GM19328 (cell line): ENCODE measurements at regions not wholly inside any gene's neighbourhood (a gene's known extent, or its start where the extent isn't known, plus 50 kb on each side); places are given as distances from the start of the nearest gene placed in this dataset.
"Not testable (repeated sequence)": the region's sequence is repeated elsewhere in the genome, so short reads cannot be mapped to it uniquely, and the experiment has no call there.

Experiments
- ATAC-seq: cut with Tn5 transposase; IDR thresholded peaks from one replicate; pipeline ENCODE4 v1.9.1; 2021; ENCODE audit warnings: mild to moderate bottlenecking, moderate library complexity; ENCODE audit not compliant: unreplicated experiment

DNA sequence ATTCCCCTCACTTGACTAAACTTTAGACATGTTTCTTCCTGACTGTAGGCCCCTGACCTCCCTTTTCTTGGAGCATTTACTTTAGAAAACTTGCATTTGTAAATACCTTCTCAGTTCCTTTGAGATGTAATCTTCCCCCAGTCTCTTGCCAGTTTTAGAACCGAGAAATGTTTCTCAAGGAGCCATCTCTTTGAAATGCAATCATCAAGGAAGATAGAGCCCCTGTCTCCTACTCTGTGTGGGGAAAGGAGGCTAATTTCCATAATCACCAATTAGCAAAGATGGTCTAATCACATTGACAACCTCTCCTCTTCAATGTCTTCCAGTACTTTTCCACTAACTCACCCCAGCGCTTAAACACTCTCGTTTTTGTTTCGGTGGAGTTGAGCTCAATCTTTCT lies 70.0 kb upstream of the SMIM30 start:
- ATAC-seq = no peak

DNA sequence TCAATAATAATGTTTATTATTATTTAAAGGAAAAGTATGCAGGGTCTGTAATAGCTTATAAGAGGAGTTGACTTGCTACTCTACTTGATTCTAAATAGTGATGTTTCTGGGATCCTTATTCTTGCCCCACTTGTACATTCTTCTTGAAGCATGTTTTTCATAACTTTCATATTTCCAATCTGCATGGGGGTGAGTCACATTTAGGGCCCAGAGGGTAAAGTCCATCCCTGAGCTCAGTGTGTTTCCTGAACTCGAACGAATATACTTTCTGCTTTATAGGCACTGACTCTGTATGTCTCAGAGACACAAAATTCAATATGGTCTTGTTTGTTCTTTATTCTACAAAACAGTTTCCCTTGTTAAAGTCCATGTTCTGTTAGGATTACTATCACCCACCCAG lies 61.0 kb upstream of the SMIM30 start:
- no peak for ATAC-seq

DNA sequence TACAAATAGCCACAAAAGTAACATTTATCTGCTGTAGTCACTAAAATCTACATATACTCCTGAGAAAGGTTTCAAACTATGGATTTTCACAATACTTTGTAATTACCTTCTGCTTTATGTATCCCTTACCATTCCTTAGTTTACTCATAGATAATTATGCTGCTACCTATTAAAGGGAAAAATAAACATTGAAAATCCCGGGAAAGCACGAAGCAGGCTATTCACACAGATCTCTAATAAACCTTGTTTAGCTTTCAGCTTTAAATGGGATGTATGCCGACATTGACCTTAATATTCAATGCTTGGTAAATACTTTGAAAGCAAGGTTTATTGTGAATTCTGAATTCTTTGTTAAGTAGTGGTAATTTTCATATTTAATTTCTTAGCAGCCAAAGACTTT lies 58.5 kb upstream of the SMIM30 start:
- no peak for ATAC-seq

GRCh38 chr7:113176180-113176579 lies 57.8 kb upstream of the SMIM30 start:
- ATAC-seq = not testable (repeated sequence)

DNA sequence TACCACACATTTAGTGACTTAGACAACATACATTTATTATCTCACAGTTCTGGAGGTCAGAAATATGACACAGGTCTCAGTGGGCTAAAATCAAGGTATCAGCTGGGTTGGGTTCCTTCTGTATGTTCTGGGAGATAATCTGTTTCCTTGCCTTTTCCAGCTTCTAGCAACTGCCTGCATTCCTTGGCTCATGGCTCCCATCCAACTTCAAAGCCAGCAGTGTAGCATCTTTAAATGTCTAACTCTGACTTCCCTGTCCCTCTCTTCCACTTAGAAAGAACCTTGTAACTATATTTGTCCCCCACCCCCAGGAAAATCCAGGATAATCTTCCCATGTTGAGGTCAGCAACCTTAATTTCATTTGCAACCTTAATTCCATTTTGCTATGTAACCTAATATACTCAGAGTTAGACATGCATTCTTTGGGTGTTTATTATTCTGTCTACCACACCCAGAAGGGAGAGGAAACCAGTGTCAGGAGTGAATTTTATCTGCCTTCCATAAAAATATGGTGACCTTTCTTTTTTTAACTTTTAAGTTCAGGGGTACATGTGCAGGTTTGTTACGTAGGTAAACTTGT lies 57.3 kb upstream of the SMIM30 start:
- no peak for ATAC-seq

DNA sequence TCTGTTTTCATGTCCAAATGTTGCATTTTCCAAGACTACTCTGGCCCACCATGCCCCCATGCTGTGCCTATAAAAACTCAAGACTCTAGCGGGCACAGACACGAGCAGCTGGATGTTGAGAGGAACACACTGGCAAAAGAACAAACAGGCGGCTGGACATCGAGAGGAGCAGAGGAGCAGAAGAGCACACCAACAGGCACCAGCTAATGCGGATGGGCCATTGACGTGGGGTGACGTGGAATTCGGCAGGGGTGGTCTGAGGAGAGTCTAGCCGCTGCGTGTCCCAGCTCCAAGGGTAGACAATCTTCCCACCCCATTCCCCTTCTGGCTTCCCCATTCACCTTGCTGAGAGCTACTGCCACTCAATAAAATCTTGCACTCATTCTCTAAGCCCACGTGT lies 54.4 kb upstream of the SMIM30 start:
- ATAC-seq = no peak

- ATAC-seq = no peak
Observed at GRCh38 chr7:113170591-113170990, 52.2 kb upstream of the SMIM30 start.
